ENCODE measurements at regions not wholly inside any gene's neighbourhood (a gene's known extent, or its start where the extent isn't known, plus 50 kb on each side); places are given as distances from the start of the nearest gene placed in this dataset.

GRCh38 chr2:147686365-147686764, 158.5 kb upstream of the ACVR2A start:
- TF ChIP-seq CTCF (IDR thresholded peaks at IDR 0.05) (no peak), POLR2A (IDR thresholded peaks at IDR 0.05) (no peak)
